ENCODE measurements at regions not wholly inside any gene's neighbourhood (a gene's known extent, or its start where the extent isn't known, plus 50 kb on each side); places are given as distances from the start of the nearest gene placed in this dataset.

- TF ChIP-seq REST (IDR thresholded peaks at IDR 0.05; ENCODE audit: unreplicated experiment), result no peak
- no peak for TF ChIP-seq ETS1 (IDR thresholded peaks at IDR 0.05)
- no peak for TF ChIP-seq CTCF (conservative IDR thresholded peaks at IDR 0.05; ENCODE audit: low read depth in 2 of 2)
Observed at GRCh38 chrX:43510209-43510608, 145.9 kb upstream of the MAOA start (continued).

- H3K4me1 Mint-ChIP-seq, result no peaks in the 10 kb centered on the region
- ATAC-seq, result no peak
- H3K4me3 ChIP-seq, result no peak overlapping the region
- H3K9me3 Mint-ChIP-seq, result no peaks in the 10 kb centered on the region
- H3K27ac ChIP-seq (ENCODE audit: low read depth), result no peak overlapping the region
- H3F3A ChIP-seq (replicated peaks; ENCODE audit: low read depth), result no peaks in the 10 kb centered on the region
- no peaks in the 10 kb centered on the region for H3K4me1 ChIP-seq (ENCODE audit: insufficient read depth)
- TF ChIP-seq ZNF114 (CRISPR knock-in tag; IDR thresholded peaks at IDR 0.05), result no peak
- no peak for TF ChIP-seq STAT1 (IDR thresholded peaks at IDR 0.05; ENCODE audit: unreplicated experiment)
- no peak for TF ChIP-seq CTCF (conservative IDR thresholded peaks at IDR 0.05; ENCODE audit: low read depth in 2 of 2)
- TF ChIP-seq EZH2 (IDR thresholded peaks at IDR 0.05; ENCODE audit: low read depth, unreplicated experiment), result no peak
- TF ChIP-seq ETS1 (IDR thresholded peaks at IDR 0.05), result no peak
- no peak for TF ChIP-seq ZNF331 (CRISPR knock-in tag; IDR thresholded peaks at IDR 0.05; ENCODE audit: low read depth)
- DNase-seq (ENCODE audit: low spot score), result no peak
- H3K36me3 Mint-ChIP-seq (ENCODE audit: low read depth), result no peaks in the 10 kb centered on the region
- H4K20me1 ChIP-seq (replicated peaks; ENCODE audit: insufficient read depth), result no peaks in the 10 kb centered on the region
- H3K27ac Mint-ChIP-seq, result no peak overlapping the region
- no peaks in the 10 kb centered on the region for H3K27me3 Mint-ChIP-seq (ENCODE audit: insufficient read depth, low read depth, poor library complexity)
- H3K79me2 ChIP-seq (replicated peaks; ENCODE audit: insufficient read depth), result no peaks in the 10 kb centered on the region
- no peak overlapping the region for H3K4me2 ChIP-seq
- H3K36me3 ChIP-seq (ENCODE audit: insufficient read depth), result no peaks in the 10 kb centered on the region
- H2AFZ ChIP-seq, result no peak overlapping the region
- H3K9me2 ChIP-seq (ENCODE audit: insufficient read depth), result no peaks in the 10 kb centered on the region
- H3K27me3 ChIP-seq (ENCODE audit: insufficient read depth), result no peaks in the 10 kb centered on the region
- H3K4me3 Mint-ChIP-seq, result no peak overlapping the region
Observed at GRCh38 chrX:43513085-43513484, 143.0 kb upstream of the MAOA start.

Data from GM23338 (cell line).